Head of caudate nucleus (tissue), 42 donors: ENCODE measurements at regions not wholly inside any gene's neighbourhood (a gene's known extent, or its start where the extent isn't known, plus 50 kb on each side); places are given as distances from the start of the nearest gene placed in this dataset.

ENCODE experiments used
- DNase-seq, 42 donors: peaks; one replicate each; pipeline versions ENCODE4 v3.0.0 to v3.0.0-alpha.2; 2020 to 2021; ENCODE audit warnings: mixed read lengths in 7 of 42
- intact Hi-C: fragments of 100-400 bp; cut with DNase I; formaldehyde crosslinking; loops from one replicate; pipeline ENCODE4 v1.15.0; 2022

DNA sequence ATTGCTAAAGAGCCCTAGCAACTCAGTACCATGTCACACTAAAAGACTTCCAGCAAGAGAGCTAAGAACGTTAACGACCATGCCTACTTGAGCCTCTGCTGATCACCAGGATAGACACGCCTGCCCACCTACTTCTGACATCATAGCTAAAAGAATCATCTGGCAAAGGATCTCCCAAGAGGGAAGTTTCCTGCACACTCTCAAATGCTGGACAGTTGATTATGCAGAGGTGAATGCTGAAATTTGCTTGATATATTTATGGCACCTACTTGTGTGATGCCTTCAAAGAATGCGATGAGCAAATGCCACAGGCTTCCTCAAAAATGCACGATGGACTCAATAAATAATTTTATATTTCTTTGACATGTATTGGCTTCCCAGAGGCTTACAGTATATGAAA lies 113.6 kb downstream of the GALC start:
- intact Hi-C loops = no loop called here
- no peak for DNase-seq

DNA sequence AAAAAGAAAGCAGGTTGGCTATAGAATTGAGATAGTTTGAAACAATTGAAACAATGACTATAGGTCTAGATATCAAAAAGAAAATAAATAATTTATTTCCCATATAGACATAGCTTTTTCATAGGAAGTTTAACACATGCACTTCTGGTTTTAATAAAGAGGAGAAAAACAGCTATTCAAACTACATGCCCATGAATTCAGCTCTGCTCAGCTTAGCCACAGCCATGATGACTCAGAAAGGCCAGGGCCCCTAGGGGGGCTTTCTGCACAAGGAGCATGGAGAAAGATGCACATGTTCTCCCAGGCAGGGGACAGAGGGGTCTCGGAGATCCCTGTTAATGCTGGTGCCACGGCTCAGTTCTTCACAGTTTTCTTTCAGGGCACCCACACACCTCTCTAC lies 114.0 kb downstream of the GALC start:
- intact Hi-C loops = no loop called here
- no peak for DNase-seq

DNA sequence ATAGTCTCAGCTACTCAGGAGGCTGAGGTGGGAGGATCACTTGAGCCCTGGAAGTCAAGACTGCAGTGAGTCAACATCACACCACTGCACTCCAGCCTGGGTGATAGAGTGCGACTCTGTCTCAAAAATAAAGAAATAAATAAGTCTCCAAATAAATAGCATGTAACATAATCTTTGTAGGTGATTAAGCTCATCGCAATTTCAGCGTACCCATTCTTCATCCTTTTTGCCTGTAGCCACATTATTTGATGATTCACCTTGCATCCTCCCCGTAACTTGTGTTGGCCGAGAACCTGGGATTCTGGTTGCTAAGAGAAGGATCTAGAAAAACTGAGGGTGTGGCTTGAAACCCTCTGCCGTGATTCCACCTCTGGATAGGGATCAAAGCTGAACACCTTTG lies 115.1 kb downstream of the GALC start:
- intact Hi-C loops = no loop called here
- DNase-seq = no peak

DNA sequence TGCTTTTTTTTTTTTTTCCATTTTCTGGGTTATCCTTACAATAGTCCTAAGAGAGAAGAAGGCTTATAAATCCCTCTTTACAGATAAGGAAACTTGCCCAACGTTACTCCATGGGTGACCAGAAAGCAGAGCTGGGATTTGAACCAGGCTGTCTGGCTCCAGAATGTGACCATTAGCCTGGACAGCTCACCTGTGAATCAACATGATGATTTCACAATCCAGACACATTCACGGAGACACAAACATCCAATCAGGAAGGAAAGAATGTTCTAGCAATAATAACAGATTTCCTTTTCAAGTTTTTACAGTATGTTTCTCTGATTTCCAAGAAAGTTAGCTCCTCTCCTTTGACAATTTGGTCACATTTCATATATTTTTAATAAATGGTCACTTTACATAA lies 118.3 kb downstream of the GALC start:
- DNase-seq = no peak
- intact Hi-C loops = no loop called here

DNA sequence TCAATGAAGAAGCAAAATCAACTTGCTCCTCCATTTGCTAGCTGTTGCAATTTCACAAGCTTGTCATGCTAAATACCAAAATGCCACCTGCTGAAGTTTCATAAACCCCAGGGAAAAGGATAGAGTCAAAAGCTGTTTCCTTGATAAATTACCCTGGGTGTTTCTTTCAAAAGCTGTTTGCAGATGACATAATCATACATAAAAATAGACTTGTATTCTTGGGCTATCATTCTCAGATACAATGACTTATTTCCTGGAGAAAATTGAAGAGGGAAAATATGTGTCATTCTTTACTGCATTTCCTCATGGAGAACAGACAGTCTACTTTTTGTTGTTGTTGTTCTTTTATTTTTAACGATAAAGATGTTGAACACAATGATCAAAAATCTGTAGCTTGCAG lies 119.2 kb downstream of the GALC start:
- DNase-seq = no peak
- intact Hi-C loops = no loop called here

DNA sequence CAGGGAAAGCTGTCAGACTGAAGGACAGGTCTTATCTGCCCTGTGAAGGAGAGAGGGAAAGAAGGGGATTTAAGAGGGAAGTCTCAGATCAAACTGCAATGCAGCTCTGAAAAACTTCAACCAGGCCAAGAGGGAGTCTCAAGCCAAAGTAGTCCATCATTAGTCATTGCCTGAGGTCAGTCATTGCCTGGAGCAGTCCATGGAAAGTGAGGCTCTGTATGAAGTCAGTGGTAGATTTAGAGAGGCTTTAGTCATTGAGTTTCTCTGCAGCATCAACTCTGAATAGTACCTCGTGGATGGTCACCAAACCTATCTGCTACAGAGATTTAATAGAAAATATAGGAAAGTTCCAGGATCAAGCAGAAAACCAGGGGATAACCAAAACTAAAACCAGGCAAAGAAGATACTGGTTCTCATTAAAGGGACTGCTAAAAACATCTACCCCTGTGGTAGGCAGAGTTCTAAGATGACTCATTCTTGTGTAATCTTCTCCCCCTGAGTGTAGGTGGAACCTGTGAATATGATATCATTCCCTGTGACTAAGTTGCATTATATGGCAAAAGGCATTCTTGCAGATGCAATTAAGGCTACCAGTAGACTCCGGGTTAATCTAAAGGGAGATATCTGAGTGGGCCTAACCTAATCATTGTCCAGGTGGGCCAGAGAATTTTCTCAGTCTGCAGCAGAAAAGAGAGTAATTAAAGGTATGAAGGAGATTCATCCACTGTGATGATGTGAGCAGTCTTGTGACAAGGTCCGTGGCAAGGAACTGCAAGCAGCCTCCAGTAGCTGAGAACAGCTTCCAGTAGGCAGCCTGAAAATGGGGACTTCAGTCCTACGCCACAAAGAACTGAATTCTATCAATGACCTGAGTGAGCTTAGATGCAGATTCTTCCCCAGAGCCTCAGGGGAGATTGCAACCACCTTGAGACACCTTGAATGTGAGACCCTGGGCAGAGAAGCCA lies 123.1 kb downstream of the GALC start:
- peak in 22 of 42 donors; percentile 2 to 56 (median 22) for DNase-seq
- intact Hi-C loops = no loop called here

DNA sequence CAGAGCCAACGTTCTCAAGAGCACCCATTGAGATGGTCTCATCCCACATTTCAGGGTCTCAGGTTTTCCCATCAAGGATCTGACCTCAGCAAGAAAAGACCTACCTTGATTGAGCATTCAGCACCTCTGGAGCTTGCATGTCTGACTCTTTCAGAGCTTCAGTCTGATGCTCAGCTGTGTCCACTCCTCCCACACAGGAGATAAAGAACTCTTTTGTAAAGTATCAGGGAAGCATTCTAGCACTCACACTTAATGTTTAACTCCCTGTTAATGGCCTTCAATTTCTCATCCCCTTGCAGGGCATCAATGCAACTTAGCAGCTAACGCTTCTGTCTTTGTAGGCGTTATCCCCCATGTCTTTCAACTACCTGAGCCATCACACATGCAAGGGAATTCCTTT lies 124.1 kb downstream of the GALC start:
- no peak for DNase-seq
- intact Hi-C loops = no loop called here

DNA sequence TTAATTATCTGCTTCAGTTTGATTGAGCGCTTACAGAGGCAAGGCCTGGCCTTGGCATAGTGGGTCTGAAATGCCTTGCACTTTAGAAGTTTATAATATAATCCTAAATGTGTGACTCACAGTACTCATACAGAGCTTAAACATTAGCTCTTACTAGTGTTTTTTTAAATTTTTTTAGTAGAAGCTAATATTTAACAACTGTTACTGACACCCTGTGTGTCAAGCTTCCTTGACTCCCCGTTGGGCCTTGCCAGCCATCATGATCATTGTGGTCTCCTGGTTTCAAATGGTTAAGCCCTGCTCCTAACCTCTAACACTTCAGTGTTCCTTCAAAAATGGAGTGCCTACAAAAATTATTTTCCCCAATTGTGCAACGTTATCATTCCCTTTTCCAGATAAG lies 126.9 kb downstream of the GALC start:
- intact Hi-C loops = no loop called here
- DNase-seq = no peak

DNA sequence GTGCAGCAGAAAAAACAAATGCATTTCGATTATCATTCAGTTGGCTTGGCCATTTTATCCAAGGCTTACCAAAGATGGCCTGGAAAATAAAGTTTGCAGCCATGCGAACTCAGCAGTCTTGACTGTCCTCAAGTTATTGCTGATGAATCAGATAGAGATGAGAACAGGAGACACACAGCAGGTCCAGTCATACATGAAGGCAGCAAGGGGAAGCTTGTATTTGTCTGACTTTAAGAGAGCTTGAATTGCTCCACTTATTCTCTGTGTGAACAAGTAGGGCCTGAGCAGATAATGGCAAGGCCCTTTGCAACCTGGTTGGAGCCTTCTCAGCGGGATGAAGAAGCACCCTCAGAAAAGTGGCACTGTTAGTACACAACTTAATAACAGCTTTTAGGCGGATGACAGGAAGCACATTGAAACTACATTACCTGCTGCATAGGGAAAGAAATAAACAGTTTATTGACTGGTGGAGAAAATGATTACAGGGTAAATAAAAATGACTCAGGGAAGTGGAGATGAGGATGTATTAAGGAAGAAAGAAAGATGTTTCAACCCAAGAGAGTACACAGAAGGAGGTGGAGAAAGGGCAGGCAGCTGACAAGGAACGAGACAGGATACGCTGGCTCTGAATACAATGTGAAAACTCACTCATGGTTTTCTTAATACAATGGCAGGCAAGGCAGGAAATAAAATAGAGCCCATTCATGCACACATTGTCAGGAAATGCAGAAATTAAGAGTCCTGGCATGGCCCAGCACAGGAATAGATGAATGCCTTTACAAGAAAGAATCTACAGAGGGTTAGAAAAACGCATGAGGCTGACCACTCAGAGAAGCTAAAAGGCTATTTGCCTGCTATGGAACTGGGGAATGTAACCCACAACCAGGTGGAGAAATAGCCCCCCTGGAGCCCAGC lies 128.4 kb downstream of the GALC start:
- intact Hi-C loops = no loop called here
- no peak for DNase-seq

DNA sequence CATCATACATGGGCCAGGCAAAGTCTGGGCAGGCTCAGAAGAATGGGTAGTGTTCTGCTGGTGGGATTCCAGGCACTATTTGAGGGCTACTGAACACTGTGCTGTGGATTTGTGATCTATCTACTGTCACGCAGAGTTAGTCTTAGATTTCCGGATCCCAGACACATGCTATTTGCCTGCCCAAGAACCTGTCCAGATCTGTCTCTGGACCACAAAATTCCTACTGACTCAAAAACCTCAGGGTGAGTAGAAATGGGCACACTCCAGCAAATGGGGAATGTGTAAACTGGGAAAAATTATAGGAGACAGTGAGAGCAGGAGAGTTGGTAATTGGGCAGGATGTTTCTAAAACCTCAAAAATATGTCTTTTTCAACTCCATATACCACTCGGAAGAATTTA lies 129.9 kb downstream of the GALC start:
- intact Hi-C loops = no loop called here
- no peak for DNase-seq

DNA sequence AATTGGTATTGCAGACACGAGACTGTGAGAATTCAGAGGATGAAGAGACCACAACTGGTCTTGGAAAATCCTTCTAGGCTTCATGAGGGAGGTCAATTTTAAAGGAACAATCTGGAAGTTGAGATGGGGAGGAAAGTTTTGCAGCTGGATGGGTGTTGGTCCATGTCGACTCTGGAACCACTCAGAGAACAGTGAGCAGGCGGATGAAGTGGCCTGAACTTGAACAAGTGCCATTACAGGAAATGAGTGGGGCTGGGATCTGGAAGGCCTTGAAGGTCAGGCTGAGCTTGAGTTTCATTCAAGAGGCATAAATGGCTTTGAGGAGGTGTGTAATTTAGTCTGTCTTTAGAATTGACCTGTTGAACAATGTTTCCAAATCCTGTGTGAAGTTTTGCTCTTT lies 140.9 kb downstream of the GALC start:
- intact Hi-C loops = no loop called here
- DNase-seq = no peak

DNA sequence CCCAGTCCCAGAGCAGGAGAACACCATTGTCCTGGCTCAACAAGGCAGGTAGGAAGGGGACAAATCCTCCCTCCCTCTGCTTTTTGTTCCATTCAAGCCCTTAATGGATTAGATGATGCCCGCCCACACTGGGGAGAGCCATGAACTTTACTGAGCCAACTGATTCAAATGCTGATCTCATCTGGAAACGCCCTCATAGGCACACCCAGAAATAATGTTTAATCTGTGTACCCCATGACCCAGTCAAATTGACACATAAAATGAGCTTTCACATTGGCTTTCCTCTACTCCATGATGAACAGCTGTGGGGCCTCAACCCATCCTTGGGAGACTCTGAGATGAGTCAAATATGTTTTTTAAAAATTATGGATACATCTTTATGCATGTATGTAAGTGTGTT lies 141.8 kb downstream of the GALC start:
- no peak for DNase-seq
- intact Hi-C loops = no loop called here

DNA sequence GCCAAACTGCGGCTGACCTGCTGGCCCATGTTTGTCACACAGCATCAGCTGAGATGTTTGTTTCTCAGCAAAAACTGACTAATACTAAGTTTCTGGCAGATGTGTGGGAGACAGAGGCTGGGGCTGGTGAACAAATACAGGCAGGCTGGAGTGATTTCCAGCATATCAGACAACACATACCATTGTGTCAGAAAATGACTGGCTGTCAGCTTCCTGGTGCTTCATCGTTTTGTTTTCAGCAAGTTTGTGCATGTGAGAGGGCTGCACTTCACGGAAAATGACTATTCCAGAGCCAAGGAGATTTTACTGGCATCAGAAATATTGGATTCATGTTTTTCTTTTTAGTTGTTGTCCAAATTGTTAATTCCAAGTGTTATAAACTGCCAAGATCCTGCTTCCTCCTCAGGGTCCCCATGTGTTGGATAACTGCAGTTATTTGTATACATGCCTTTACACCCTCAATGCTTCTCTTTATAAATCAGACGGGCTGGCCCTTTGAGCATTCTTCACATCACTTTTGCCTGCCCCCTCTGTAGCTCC lies 145.7 kb downstream of the GALC start:
- no peak for DNase-seq
- intact Hi-C loops = no loop called here

DNA sequence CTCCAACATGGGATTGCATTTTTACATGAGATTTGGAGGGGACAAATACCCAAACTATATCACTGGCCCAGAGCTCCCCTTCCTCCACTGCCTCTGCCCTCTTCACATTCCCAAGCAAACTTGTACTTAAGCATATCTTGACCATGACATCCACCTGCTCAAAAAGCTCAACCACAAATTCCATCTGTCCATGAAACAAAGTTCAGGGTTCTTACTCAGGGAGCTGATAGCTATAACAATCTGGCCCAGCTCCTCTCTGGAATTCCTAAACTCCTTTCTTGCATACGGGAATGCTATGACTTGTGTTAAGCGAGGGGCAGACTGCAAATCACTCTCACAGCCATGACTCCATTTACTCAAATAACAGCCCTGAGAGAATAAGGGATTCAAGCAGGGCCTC lies 152.1 kb downstream of the GALC start:
- no peak for DNase-seq
- intact Hi-C loops = no loop called here

DNA sequence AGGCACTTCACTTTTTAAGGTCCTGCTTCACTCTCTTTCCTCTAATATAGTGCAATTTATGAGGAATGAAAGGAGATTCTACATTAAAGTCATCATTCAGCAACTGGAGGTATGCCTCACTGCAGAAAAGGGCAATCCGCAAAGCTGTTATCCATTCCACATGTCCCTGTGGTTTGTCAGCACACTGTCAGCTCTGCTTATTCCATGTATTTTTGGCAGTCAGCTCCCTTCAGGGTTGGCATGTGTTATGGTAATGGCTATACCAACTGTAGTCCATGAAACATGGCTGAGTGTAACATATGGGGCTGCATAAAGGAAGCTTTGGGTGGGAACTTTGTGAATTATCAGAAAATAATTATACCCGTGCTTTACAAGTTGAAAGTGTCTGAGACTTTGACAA lies 154.1 kb downstream of the GALC start:
- no peak for DNase-seq
- intact Hi-C loops = no loop called here

DNA sequence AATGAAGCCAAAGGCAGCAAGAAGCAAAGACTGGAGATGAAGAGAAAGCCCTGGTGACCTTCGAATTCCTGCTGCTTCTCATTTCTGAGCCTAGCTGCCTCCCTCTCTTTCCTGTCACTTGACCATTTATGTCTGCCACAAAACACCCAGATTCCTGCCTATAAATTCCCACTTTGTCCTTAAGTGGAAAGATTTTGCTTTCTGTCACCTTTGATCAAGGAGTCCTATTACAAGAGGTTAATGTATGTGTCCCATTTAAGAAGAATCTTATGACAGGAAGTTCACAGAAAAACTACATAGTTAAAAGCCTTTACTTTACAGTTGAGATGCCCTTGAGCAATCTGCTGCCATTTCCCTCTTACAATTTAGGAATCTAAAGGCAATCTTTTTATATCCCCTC lies 155.7 kb downstream of the GALC start:
- intact Hi-C loops = no loop called here
- no peak for DNase-seq

DNA sequence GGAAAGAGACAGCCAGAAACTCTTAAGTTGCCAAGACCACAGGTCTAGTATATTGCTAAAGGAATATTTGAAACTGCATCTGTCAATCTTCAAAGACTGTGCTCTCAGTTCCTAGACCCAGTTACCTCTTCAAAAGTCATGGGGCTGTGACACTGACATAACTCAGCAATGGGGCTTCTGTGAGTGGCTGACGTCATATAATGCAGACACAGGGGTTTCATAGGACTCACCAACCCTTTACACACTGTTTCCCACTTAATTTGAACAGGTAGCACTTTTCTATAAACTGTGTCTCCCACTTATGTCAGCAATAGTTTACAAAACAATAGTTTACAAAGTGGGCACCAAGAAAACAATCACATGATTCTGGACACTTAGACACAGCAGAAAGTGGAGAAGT lies 158.4 kb downstream of the GALC start:
- DNase-seq = no peak
- intact Hi-C loops = no loop called here

DNA sequence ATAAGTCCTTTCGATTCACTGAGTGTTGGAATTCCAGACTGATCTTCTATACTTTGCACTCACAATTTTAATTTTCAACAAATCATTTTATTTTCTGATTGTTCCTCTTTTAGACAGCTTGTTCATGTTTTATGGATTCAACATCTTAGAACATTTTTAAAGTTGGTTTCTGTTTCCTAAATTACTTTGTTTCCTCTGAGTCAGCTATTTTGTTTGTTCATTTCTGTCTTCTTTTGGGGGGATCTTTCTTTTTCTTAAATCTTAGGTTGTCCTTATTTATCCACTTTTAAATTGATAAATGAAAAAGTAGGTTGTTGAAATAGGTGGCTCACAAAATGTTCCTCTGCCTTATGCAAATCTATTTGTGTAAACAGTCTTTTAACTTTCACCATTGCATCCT lies 160.0 kb downstream of the GALC start:
- intact Hi-C loops = no loop called here
- DNase-seq = no peak

DNA sequence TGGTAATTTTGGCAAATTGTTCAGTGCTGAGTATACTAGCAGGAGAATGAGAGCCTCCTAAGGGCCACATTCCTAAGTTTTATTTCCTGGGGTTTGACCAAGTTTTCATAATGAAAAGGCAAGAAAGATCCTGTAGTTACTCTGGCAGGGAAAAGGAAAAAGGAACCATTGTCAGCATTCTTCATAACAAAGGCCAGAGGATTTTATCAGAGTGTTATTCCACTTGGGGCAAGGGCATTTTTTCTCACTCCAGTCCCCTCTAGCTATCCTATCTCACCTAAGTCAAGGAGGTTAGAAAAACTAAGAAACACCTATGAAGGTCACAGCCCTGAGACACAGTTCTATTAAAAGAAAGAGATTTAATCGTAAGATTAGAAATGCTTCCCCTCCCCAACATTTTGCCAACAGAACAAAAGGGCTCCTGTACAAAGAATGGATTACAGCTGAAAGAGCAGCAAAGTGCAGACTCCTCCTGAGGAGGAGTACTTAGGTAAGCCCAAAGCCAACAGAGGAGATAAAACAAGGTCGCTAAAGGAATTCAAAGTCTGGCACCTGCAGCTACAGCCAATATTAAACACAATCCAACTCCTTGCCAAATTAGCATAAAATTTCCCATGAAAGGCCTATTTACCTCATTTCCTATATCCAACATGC lies 162.4 kb downstream of the GALC start:
- intact Hi-C loops = no loop called here
- DNase-seq = no peak

DNA sequence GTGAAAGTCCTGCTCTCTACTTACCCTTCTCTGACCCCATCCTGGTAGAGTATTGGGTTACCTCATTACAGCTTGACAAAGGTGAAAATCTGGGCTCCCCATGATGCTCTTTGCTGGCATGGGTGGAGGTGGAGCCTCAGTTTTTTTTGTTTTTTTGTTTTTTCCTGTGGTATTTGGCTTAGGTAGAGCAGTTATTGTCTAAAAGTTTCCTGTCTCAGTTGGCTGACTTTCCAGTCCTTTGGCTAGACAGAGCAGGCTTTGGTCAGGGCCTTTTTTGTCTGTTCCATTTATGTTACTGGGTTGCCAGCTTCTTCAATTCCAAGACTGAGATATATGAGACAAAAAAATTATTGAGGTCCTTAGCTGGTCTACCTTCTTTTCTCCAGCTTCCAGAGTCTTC lies 163.4 kb downstream of the GALC start:
- intact Hi-C loops = no loop called here
- no peak for DNase-seq
